Progenitor cell of endocrine pancreas (in vitro differentiated cells): ENCODE measurements at regions not wholly inside any gene's neighbourhood (a gene's known extent, or its start where the extent isn't known, plus 50 kb on each side); places are given as distances from the start of the nearest gene placed in this dataset.
"Not testable (repeated sequence)": the region's sequence is repeated elsewhere in the genome, so short reads cannot be mapped to it uniquely, and the experiment has no call there.

ENCODE experiments used
- DNase-seq: peaks from one replicate; pipeline ENCODE4 v3.0.0; 2021; ENCODE audit warnings: low spot score; ENCODE audit not compliant: unreplicated experiment
- H3K27ac Mint-ChIP-seq: 2 replicates; pipeline ENCODE4 v1.8.0; 2021; ENCODE audit warnings: mild to moderate bottlenecking, moderate library complexity, mixed read lengths
- H3K27me3 Mint-ChIP-seq: 2 replicates; pipeline ENCODE4 v1.8.0; 2021; ENCODE audit warnings: mixed read lengths
- H3K36me3 Mint-ChIP-seq: 2 replicates; pipeline ENCODE4 v1.8.0; 2022; ENCODE audit warnings: mixed read lengths; ENCODE audit not compliant: insufficient read depth
- H3K4me1 Mint-ChIP-seq: 2 replicates; pipeline ENCODE4 v1.8.0; 2021; ENCODE audit warnings: low read depth, mixed read lengths
- H3K4me3 Mint-ChIP-seq: 2 replicates; pipeline ENCODE4 v1.8.0; 2021; ENCODE audit warnings: low read depth, mild to moderate bottlenecking, moderate library complexity, mixed read lengths
- H3K9me3 Mint-ChIP-seq: 2 replicates; pipeline ENCODE4 v1.8.0; 2021; ENCODE audit warnings: low read depth, mixed read lengths
- CTCF ChIP-seq: fragments of 200-600 bp; sonication (generic); IDR thresholded peaks from one replicate; pipeline ENCODE4 v1.5.0; 2021; ENCODE audit warnings: antibody characterized with exemption, mild to moderate bottlenecking; ENCODE audit not compliant: unreplicated experiment

GRCh38 chr18:52244658-52245057 lies 95.3 kb upstream of the DCC start:
- H3K4me3 Mint-ChIP-seq: no peak overlapping the region
- DNase-seq: no peak

GRCh38 chr18:52254367-52254766 lies 85.6 kb upstream of the DCC start:
- H3K27ac Mint-ChIP-seq: no peak overlapping the region
- no peaks in the 10 kb centered on the region for H3K4me1 Mint-ChIP-seq
- no peak for TF ChIP-seq CTCF
- no peaks in the 10 kb centered on the region for H3K36me3 Mint-ChIP-seq
- no peak overlapping the region for H3K4me3 Mint-ChIP-seq
- H3K9me3 Mint-ChIP-seq: peaks cover 5% of the 10 kb centered on the region
- DNase-seq: no peak
- no peaks in the 10 kb centered on the region for H3K27me3 Mint-ChIP-seq

More at GRCh38 chr18:52244658-52245057, 95.3 kb upstream of the DCC start:
- Mint-ChIP-seq H3K27me3 (no peaks in the 10 kb centered on the region), H3K9me3 (peaks cover 8% of the 10 kb centered on the region), H3K27ac (no peak overlapping the region), H3K36me3 (no peaks in the 10 kb centered on the region), H3K4me1 (no peaks in the 10 kb centered on the region)
- no peak for TF ChIP-seq CTCF

GRCh38 chr18:52257417-52257816 lies 82.6 kb upstream of the DCC start:
- H3K27me3 Mint-ChIP-seq, H3K4me1 Mint-ChIP-seq, H3K9me3 Mint-ChIP-seq, H3K36me3 Mint-ChIP-seq, H3K4me3 Mint-ChIP-seq, DNase-seq, H3K27ac Mint-ChIP-seq: not testable (repeated sequence)

GRCh38 chr18:52275817-52276216 lies 64.2 kb upstream of the DCC start:
- no peaks in the 10 kb centered on the region for H3K36me3 Mint-ChIP-seq
- H3K4me3 Mint-ChIP-seq: no peak overlapping the region
- no peaks in the 10 kb centered on the region for H3K4me1 Mint-ChIP-seq

GRCh38 chr18:52277785-52278184 lies 62.2 kb upstream of the DCC start:
- no peak overlapping the region for H3K4me3 Mint-ChIP-seq
- no peaks in the 10 kb centered on the region for H3K36me3 Mint-ChIP-seq
- no peaks in the 10 kb centered on the region for H3K4me1 Mint-ChIP-seq
- H3K27ac Mint-ChIP-seq: no peak overlapping the region
- H3K9me3 Mint-ChIP-seq: no peaks in the 10 kb centered on the region
- no peak for DNase-seq
- no peak for TF ChIP-seq CTCF
- no peaks in the 10 kb centered on the region for H3K27me3 Mint-ChIP-seq

More at GRCh38 chr18:52275817-52276216, 64.2 kb upstream of the DCC start:
- Mint-ChIP-seq H3K9me3 (no peaks in the 10 kb centered on the region), H3K27ac (no peak overlapping the region), H3K27me3 (no peaks in the 10 kb centered on the region)
- DNase-seq: no peak
- no peak for TF ChIP-seq CTCF

GRCh38 chr18:52278191-52278590 lies 61.8 kb upstream of the DCC start:
- DNase-seq: no peak
- H3K36me3 Mint-ChIP-seq: no peaks in the 10 kb centered on the region
- no peak overlapping the region for H3K4me3 Mint-ChIP-seq
- TF ChIP-seq CTCF: no peak
- H3K27ac Mint-ChIP-seq: no peak overlapping the region
- no peaks in the 10 kb centered on the region for H3K4me1 Mint-ChIP-seq
- H3K9me3 Mint-ChIP-seq: no peaks in the 10 kb centered on the region
- H3K27me3 Mint-ChIP-seq: no peaks in the 10 kb centered on the region
